Uterus (tissue), 2 donors: ENCODE measurements at regions not wholly inside any gene's neighbourhood (a gene's known extent, or its start where the extent isn't known, plus 50 kb on each side); places are given as distances from the start of the nearest gene placed in this dataset.

Experiments
- CTCF ChIP-seq, 4 experiments: fragments of 200-600 bp in 2 of 4; fragments of 450-650 bp in 2 of 4; sonication (generic) in 2 of 4; IDR thresholded peaks; one replicate each; pipeline ENCODE4 v1.5.1; 2016 to 2019; ENCODE audit warnings: antibody characterized with exemption in 4 of 4, mild to moderate bottlenecking in 2 of 4, moderate library complexity in 1 of 4
- POLR2A ChIP-seq, 2 donors: fragments of 450-650 bp; IDR thresholded peaks; one replicate each; pipeline ENCODE4 v1.6.1; 2016; ENCODE audit warnings: antibody characterized with exemption in 2 of 2, mild to moderate bottlenecking in 1 of 2, moderate library complexity in 1 of 2

- TF ChIP-seq CTCF (IDR thresholded peaks at IDR 0.05): no peak
- TF ChIP-seq POLR2A (IDR thresholded peaks at IDR 0.05): no peak
Observed at GRCh38 chr3:30527720-30528119, 78.7 kb upstream of the TGFBR2 start.
